GM19240 (cell line): ENCODE measurements at regions not wholly inside any gene's neighbourhood (a gene's known extent, or its start where the extent isn't known, plus 50 kb on each side); places are given as distances from the start of the nearest gene placed in this dataset.
"Not testable (repeated sequence)": the region's sequence is repeated elsewhere in the genome, so short reads cannot be mapped to it uniquely, and the experiment has no call there.

ENCODE experiments used
- DNase-seq: peaks from one replicate; pipeline ENCODE4 v3.0.0; 2011; ENCODE audit warnings: low spot score; ENCODE audit not compliant: insufficient read length

GRCh38 chr2:21773168-21773567 is 649.4 kb downstream of the TDRD15 start:
- DNase-seq = no peak

GRCh38 chr2:21774691-21775368 is 651.1 kb downstream of the TDRD15 start:
- no peak for DNase-seq

- DNase-seq = no peak
These were observed 656.0 kb downstream of the TDRD15 start for GRCh38 chr2:21779786-21780185.

- DNase-seq = no peak
These were observed 658.2 kb downstream of the TDRD15 start for GRCh38 chr2:21781962-21782361.

GRCh38 chr2:21782866-21783265 is 659.1 kb downstream of the TDRD15 start:
- no peak for DNase-seq

- no peak for DNase-seq
These were observed 664.2 kb downstream of the TDRD15 start for GRCh38 chr2:21787941-21788340.

GRCh38 chr2:21790311-21790710 is 666.5 kb downstream of the TDRD15 start:
- not testable (repeated sequence) for DNase-seq

- DNase-seq = no peak
These were observed 668.8 kb downstream of the TDRD15 start for GRCh38 chr2:21792571-21792970.

GRCh38 chr2:21793461-21793860 is 669.7 kb downstream of the TDRD15 start:
- DNase-seq = no peak

- no peak for DNase-seq
These were observed 670.8 kb downstream of the TDRD15 start for GRCh38 chr2:21794611-21795010.

GRCh38 chr2:21800356-21800755 is 676.6 kb downstream of the TDRD15 start:
- no peak for DNase-seq

GRCh38 chr2:21803550-21803949 is 679.8 kb downstream of the TDRD15 start:
- DNase-seq = no peak

- DNase-seq = no peak
These were observed 680.4 kb downstream of the TDRD15 start for GRCh38 chr2:21804151-21804550.

- no peak for DNase-seq
These were observed 687.8 kb downstream of the TDRD15 start for GRCh38 chr2:21811541-21811940.

GRCh38 chr2:21812766-21813165 is 689.0 kb downstream of the TDRD15 start:
- DNase-seq = no peak

- DNase-seq = no peak
These were observed 690.9 kb downstream of the TDRD15 start for GRCh38 chr2:21814588-21815149.

- no peak for DNase-seq
These were observed 694.5 kb downstream of the TDRD15 start for GRCh38 chr2:21818212-21818795.

- no peak for DNase-seq
These were observed 695.7 kb downstream of the TDRD15 start for GRCh38 chr2:21819454-21819853.

- DNase-seq = no peak
These were observed 696.5 kb downstream of the TDRD15 start for GRCh38 chr2:21820271-21820670.

GRCh38 chr2:21821672-21822227 is 698.0 kb downstream of the TDRD15 start:
- DNase-seq = no peak

- no peak for DNase-seq
These were observed 698.7 kb downstream of the TDRD15 start for GRCh38 chr2:21822505-21822904.

GRCh38 chr2:21833767-21834166 is 710.0 kb downstream of the TDRD15 start:
- DNase-seq = no peak

- no peak for DNase-seq
These were observed 712.5 kb downstream of the TDRD15 start for GRCh38 chr2:21836261-21836660.
